ENCODE measurements at regions not wholly inside any gene's neighbourhood (a gene's known extent, or its start where the extent isn't known, plus 50 kb on each side); places are given as distances from the start of the nearest gene placed in this dataset.

DNA sequence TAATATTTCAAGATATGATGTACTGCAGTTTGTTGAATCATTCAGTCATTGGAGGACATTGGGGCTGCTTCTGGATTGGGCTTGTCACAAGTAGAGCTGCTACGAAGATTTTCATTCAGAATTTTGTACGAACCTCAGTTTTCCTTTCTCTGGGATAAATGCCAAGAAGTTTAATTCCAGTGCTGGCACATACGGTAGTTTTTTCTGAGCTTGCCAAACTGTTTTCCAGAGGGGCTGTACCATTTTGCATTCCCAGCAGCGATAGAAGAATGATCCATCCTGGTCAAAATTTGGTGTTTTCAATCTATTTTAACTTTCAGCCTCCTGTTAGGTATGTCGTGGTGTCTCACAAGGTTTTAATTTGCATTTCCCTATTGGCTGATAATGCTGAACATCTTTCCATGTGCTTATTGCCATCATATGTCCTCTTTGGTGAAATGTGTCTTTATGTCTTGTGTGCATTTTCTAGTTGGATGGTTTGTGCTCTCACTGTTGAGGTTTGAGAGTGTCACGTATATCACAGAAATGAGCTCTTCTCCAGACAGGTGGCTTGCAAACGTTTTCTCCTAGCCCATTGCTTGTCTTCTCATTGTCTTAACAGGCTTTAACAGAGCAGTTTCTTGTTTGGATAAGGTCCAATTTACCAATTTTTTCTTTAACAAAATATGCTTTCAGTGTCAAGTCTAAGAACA lies 612.6 kb downstream of the GALR1 start:
- TF ChIP-seq EZH2 (IDR thresholded peaks at IDR 0.05; ENCODE audit: insufficient read depth, poor library complexity, severe bottlenecking) = no peak
- no peak for TF ChIP-seq EZH2phosphoT487 (IDR thresholded peaks at IDR 0.05; ENCODE audit: insufficient read depth, low read depth)
